ENCODE measurements at regions not wholly inside any gene's neighbourhood (a gene's known extent, or its start where the extent isn't known, plus 50 kb on each side); places are given as distances from the start of the nearest gene placed in this dataset.
"Not testable (repeated sequence)": the region's sequence is repeated elsewhere in the genome, so short reads cannot be mapped to it uniquely, and the experiment has no call there.

- H3K27ac Mint-ChIP-seq = no peak overlapping the region
- peaks cover 4% of the 10 kb centered on the region for H3K4me1 Mint-ChIP-seq (ENCODE audit: low read depth)
- no peaks in the 10 kb centered on the region for H3K9me3 Mint-ChIP-seq (ENCODE audit: low read depth)
- no peaks in the 10 kb centered on the region for H3K36me3 Mint-ChIP-seq
- H3K4me3 Mint-ChIP-seq = no peak overlapping the region
- H3K27me3 Mint-ChIP-seq = peaks cover 7% of the 10 kb centered on the region
Measured at GRCh38 chr6:20263059-20263458, 50.8 kb upstream of the MBOAT1 start.

- H3K27me3 Mint-ChIP-seq = peaks cover 7% of the 10 kb centered on the region
- peaks cover 4% of the 10 kb centered on the region for H3K4me1 Mint-ChIP-seq (ENCODE audit: low read depth)
- H3K36me3 Mint-ChIP-seq = no peaks in the 10 kb centered on the region
- H3K4me3 Mint-ChIP-seq = no peak overlapping the region
- H3K9me3 Mint-ChIP-seq (ENCODE audit: low read depth) = no peaks in the 10 kb centered on the region
- H3K27ac Mint-ChIP-seq = no peak overlapping the region
Measured at GRCh38 chr6:20265842-20266241, 53.6 kb upstream of the MBOAT1 start.

- Mint-ChIP-seq H3K9me3 (ENCODE audit: low read depth) (no peaks in the 10 kb centered on the region), H3K27me3 (peaks cover 1% of the 10 kb centered on the region), H3K27ac (no peak overlapping the region), H3K36me3 (no peaks in the 10 kb centered on the region), H3K4me3 (no peak overlapping the region), H3K4me1 (ENCODE audit: low read depth) (peaks cover 4% of the 10 kb centered on the region)
Measured at GRCh38 chr6:20266851-20267608, 54.8 kb upstream of the MBOAT1 start.

- Mint-ChIP-seq H3K27me3 (no peaks in the 10 kb centered on the region), H3K9me3 (ENCODE audit: low read depth) (no peaks in the 10 kb centered on the region), H3K27ac (no peak overlapping the region), H3K4me3 (no peak overlapping the region), H3K4me1 (ENCODE audit: low read depth) (peaks cover 4% of the 10 kb centered on the region), H3K36me3 (no peaks in the 10 kb centered on the region)
Measured at GRCh38 chr6:20269181-20269580, 56.9 kb upstream of the MBOAT1 start.

GRCh38 chr6:20271818-20272217, 59.5 kb upstream of the MBOAT1 start:
- H3K36me3 Mint-ChIP-seq = no peaks in the 10 kb centered on the region
- no peaks in the 10 kb centered on the region for H3K9me3 Mint-ChIP-seq (ENCODE audit: low read depth)
- no peak overlapping the region for H3K4me3 Mint-ChIP-seq
- peaks cover 4% of the 10 kb centered on the region for H3K4me1 Mint-ChIP-seq (ENCODE audit: low read depth)
- H3K27ac Mint-ChIP-seq = no peak overlapping the region
- H3K27me3 Mint-ChIP-seq = no peaks in the 10 kb centered on the region

- peaks cover 2% of the 10 kb centered on the region for H3K27me3 Mint-ChIP-seq
- no peak overlapping the region for H3K27ac Mint-ChIP-seq
- H3K36me3 Mint-ChIP-seq = no peaks in the 10 kb centered on the region
- no peak overlapping the region for H3K4me3 Mint-ChIP-seq
- no peaks in the 10 kb centered on the region for H3K9me3 Mint-ChIP-seq (ENCODE audit: low read depth)
- H3K4me1 Mint-ChIP-seq (ENCODE audit: low read depth) = no peaks in the 10 kb centered on the region
Measured at GRCh38 chr6:20274137-20274536, 61.9 kb upstream of the MBOAT1 start.

GRCh38 chr6:20275837-20276236, 63.6 kb upstream of the MBOAT1 start:
- H3K27ac Mint-ChIP-seq; H3K9me3 Mint-ChIP-seq (ENCODE audit: low read depth); H3K4me1 Mint-ChIP-seq (ENCODE audit: low read depth); H3K4me3 Mint-ChIP-seq; H3K36me3 Mint-ChIP-seq: not testable (repeated sequence)
- peaks cover 10% of the 10 kb centered on the region for H3K27me3 Mint-ChIP-seq

GRCh38 chr6:20277724-20278123, 65.5 kb upstream of the MBOAT1 start:
- peaks cover 11% of the 10 kb centered on the region for H3K9me3 Mint-ChIP-seq (ENCODE audit: low read depth)
- H3K27ac Mint-ChIP-seq; H3K4me1 Mint-ChIP-seq (ENCODE audit: low read depth); H3K36me3 Mint-ChIP-seq; H3K4me3 Mint-ChIP-seq: not testable (repeated sequence)
- H3K27me3 Mint-ChIP-seq = peaks cover 21% of the 10 kb centered on the region

- H3K36me3 Mint-ChIP-seq = peaks cover 4% of the 10 kb centered on the region
- H3K4me1 Mint-ChIP-seq (ENCODE audit: low read depth) = no peaks in the 10 kb centered on the region
- H3K4me3 Mint-ChIP-seq = no peak overlapping the region
- H3K27ac Mint-ChIP-seq = no peak overlapping the region
- H3K27me3 Mint-ChIP-seq = peaks cover 23% of the 10 kb centered on the region
- H3K9me3 Mint-ChIP-seq (ENCODE audit: low read depth) = peaks cover 11% of the 10 kb centered on the region
Measured at GRCh38 chr6:20279051-20279450, 66.8 kb upstream of the MBOAT1 start.

GRCh38 chr6:20279608-20280287, 67.5 kb upstream of the MBOAT1 start:
- Mint-ChIP-seq H3K36me3 (peaks cover 4% of the 10 kb centered on the region), H3K27me3 (peaks cover 23% of the 10 kb centered on the region), H3K27ac (no peak overlapping the region), H3K9me3 (ENCODE audit: low read depth) (peaks cover 11% of the 10 kb centered on the region), H3K4me1 (ENCODE audit: low read depth) (no peaks in the 10 kb centered on the region), H3K4me3 (no peak overlapping the region)

GRCh38 chr6:20280288-20280621, 68.0 kb upstream of the MBOAT1 start:
- Mint-ChIP-seq H3K4me3 (no peak overlapping the region), H3K36me3 (peaks cover 4% of the 10 kb centered on the region), H3K27me3 (peaks cover 23% of the 10 kb centered on the region), H3K9me3 (ENCODE audit: low read depth) (peaks cover 11% of the 10 kb centered on the region), H3K4me1 (ENCODE audit: low read depth) (no peaks in the 10 kb centered on the region), H3K27ac (no peak overlapping the region)

- Mint-ChIP-seq H3K27ac (no peak overlapping the region), H3K4me1 (ENCODE audit: low read depth) (no peaks in the 10 kb centered on the region), H3K4me3 (no peak overlapping the region), H3K9me3 (ENCODE audit: low read depth) (peaks cover 11% of the 10 kb centered on the region), H3K27me3 (peaks cover 20% of the 10 kb centered on the region), H3K36me3 (peaks cover 4% of the 10 kb centered on the region)
Measured at GRCh38 chr6:20284672-20285071, 72.4 kb upstream of the MBOAT1 start.

- peaks cover 4% of the 10 kb centered on the region for H3K4me1 Mint-ChIP-seq (ENCODE audit: low read depth)
- no peak overlapping the region for H3K4me3 Mint-ChIP-seq
- H3K36me3 Mint-ChIP-seq = peaks cover 3% of the 10 kb centered on the region
- H3K9me3 Mint-ChIP-seq (ENCODE audit: low read depth) = peaks cover under 1% of the 10 kb centered on the region
- H3K27me3 Mint-ChIP-seq = peaks cover 5% of the 10 kb centered on the region
- no peak overlapping the region for H3K27ac Mint-ChIP-seq
Measured at GRCh38 chr6:20286968-20287565, 74.8 kb upstream of the MBOAT1 start.

- no peaks in the 10 kb centered on the region for H3K36me3 Mint-ChIP-seq
- no peak overlapping the region for H3K4me3 Mint-ChIP-seq
- peaks cover 17% of the 10 kb centered on the region for H3K4me1 Mint-ChIP-seq (ENCODE audit: low read depth)
- H3K27me3 Mint-ChIP-seq = no peaks in the 10 kb centered on the region
- H3K27ac Mint-ChIP-seq = peak overlapping the region; percentile 42
- no peaks in the 10 kb centered on the region for H3K9me3 Mint-ChIP-seq (ENCODE audit: low read depth)
Measured at GRCh38 chr6:20291764-20292580, 79.7 kb upstream of the MBOAT1 start.

- H3K36me3 Mint-ChIP-seq = no peaks in the 10 kb centered on the region
- no peaks in the 10 kb centered on the region for H3K27me3 Mint-ChIP-seq
- no peak overlapping the region for H3K27ac Mint-ChIP-seq
- H3K9me3 Mint-ChIP-seq (ENCODE audit: low read depth) = no peaks in the 10 kb centered on the region
- no peak overlapping the region for H3K4me3 Mint-ChIP-seq
- H3K4me1 Mint-ChIP-seq (ENCODE audit: low read depth) = peaks cover 17% of the 10 kb centered on the region
Measured at GRCh38 chr6:20292905-20293304, 80.6 kb upstream of the MBOAT1 start.
